DOHH2 (cell line): ENCODE measurements at regions not wholly inside any gene's neighbourhood (a gene's known extent, or its start where the extent isn't known, plus 50 kb on each side); places are given as distances from the start of the nearest gene placed in this dataset.

Experiments
- H3F3A ChIP-seq: fragments of 200-600 bp; sonication (generic), shearing (Covaris generic); 2 replicates; pipeline ENCODE4 v1.6.0; 2016; ENCODE audit warnings: antibody characterized with exemption, mild to moderate bottlenecking; ENCODE audit not compliant: control insufficient read depth, insufficient read depth
- H3K27ac ChIP-seq: fragments of 200-600 bp; sonication (generic); 2 replicates; pipeline ENCODE4 v1.5.1; 2014; ENCODE audit warnings: low read depth, mild to moderate bottlenecking, low read length, moderate library complexity
- H3K27me3 ChIP-seq: fragments of 200-600 bp; sonication (generic); 2 replicates; pipeline ENCODE4 v1.6.1; 2014; ENCODE audit warnings: mild to moderate bottlenecking, low read length, mixed read lengths; ENCODE audit not compliant: control insufficient read depth
- H3K36me3 ChIP-seq: fragments of 200-600 bp; sonication (generic); 2 replicates; pipeline ENCODE4 v1.6.1; 2014; ENCODE audit warnings: mild to moderate bottlenecking, low read length, moderate library complexity, mixed read lengths; ENCODE audit not compliant: control insufficient read depth
- H3K4me1 ChIP-seq: fragments of 200-600 bp; sonication (generic); 2 replicates; pipeline ENCODE4 v1.6.1; 2014; ENCODE audit warnings: mild to moderate bottlenecking, low read length, mixed read lengths; ENCODE audit not compliant: control insufficient read depth
- H3K4me2 ChIP-seq: fragments of 200-600 bp; sonication (generic); 2 replicates; pipeline ENCODE4 v1.6.0; 2014; ENCODE audit warnings: mild to moderate bottlenecking, low read length, moderate library complexity
- H3K4me3 ChIP-seq: fragments of 200-600 bp; sonication (generic); 2 replicates; pipeline ENCODE4 v1.5.1; 2014; ENCODE audit warnings: mild to moderate bottlenecking, low read length, mixed read lengths
- H3K79me2 ChIP-seq: fragments of 200-600 bp; sonication (generic); 2 replicates; pipeline ENCODE4 v1.6.1; 2014; ENCODE audit warnings: mild to moderate bottlenecking, low read length, mixed read lengths; ENCODE audit not compliant: control insufficient read depth
- H3K9me2 ChIP-seq: fragments of 200-600 bp; sonication (generic); replicated peaks from 2 replicates; pipeline ENCODE4 v1.6.1; 2014; ENCODE audit warnings: mild to moderate bottlenecking, low read length, mixed read lengths; ENCODE audit not compliant: control insufficient read depth
- H3K9me3 ChIP-seq: fragments of 200-600 bp; sonication (generic); 2 replicates; pipeline ENCODE4 v1.6.1; 2014; ENCODE audit warnings: antibody characterized with exemption, low read length, mixed read lengths; ENCODE audit not compliant: control insufficient read depth, insufficient read depth
- H4K20me1 ChIP-seq: fragments of 200-600 bp; sonication (generic); 2 replicates; pipeline ENCODE4 v1.6.0; 2014; ENCODE audit warnings: low read depth, mild to moderate bottlenecking, antibody characterized with exemption, low read length, moderate library complexity; ENCODE audit not compliant: control insufficient read depth, insufficient read depth
- CTCF ChIP-seq: fragments of 200-600 bp; sonication (generic); IDR thresholded peaks from one replicate; pipeline ENCODE4 v1.5.1; 2014; ENCODE audit warnings: antibody characterized with exemption, mild to moderate bottlenecking, low read depth, low read length; ENCODE audit not compliant: poor library complexity, severe bottlenecking
- EZH2phosphoT487 ChIP-seq: fragments of 200-600 bp; sonication (generic); IDR thresholded peaks from 2 replicates; pipeline ENCODE4 v1.6.1; 2017; ENCODE audit warnings: borderline replicate concordance, mild to moderate bottlenecking, antibody characterized with exemption, low read length, moderate library complexity, mixed read lengths

- Histone ChIP-seq H3K4me3 (no peak overlapping the region), H4K20me1 (no peaks in the 10 kb centered on the region), H3K79me2 (no peaks in the 10 kb centered on the region), H3F3A (no peaks in the 10 kb centered on the region), H3K9me3 (no peaks in the 10 kb centered on the region), H3K27ac (no peak overlapping the region), H3K4me2 (no peak overlapping the region), H3K36me3 (no peaks in the 10 kb centered on the region), H3K27me3 (no peaks in the 10 kb centered on the region), H3K9me2 (no peaks in the 10 kb centered on the region), H3K4me1 (no peaks in the 10 kb centered on the region)
- TF ChIP-seq EZH2phosphoT487 (no peak), CTCF (no peak)
These were observed 788.4 kb upstream of the TMEFF2 start for GRCh38 chr2:192983173-192983572.

GRCh38 chr2:192978395-192978794 lies 783.7 kb upstream of the TMEFF2 start:
- Histone ChIP-seq H3K9me3 (no peaks in the 10 kb centered on the region), H3F3A (no peaks in the 10 kb centered on the region), H3K9me2 (no peaks in the 10 kb centered on the region), H4K20me1 (no peaks in the 10 kb centered on the region), H3K4me2 (no peak overlapping the region), H3K27me3 (no peaks in the 10 kb centered on the region), H3K4me3 (no peak overlapping the region), H3K27ac (no peak overlapping the region), H3K36me3 (no peaks in the 10 kb centered on the region), H3K4me1 (no peaks in the 10 kb centered on the region), H3K79me2 (no peaks in the 10 kb centered on the region)
- TF ChIP-seq EZH2phosphoT487 (no peak), CTCF (no peak)

- Histone ChIP-seq H3F3A (no peaks in the 10 kb centered on the region), H3K4me2 (no peak overlapping the region), H4K20me1 (no peaks in the 10 kb centered on the region), H3K9me2 (no peaks in the 10 kb centered on the region), H3K9me3 (no peaks in the 10 kb centered on the region), H3K27me3 (no peaks in the 10 kb centered on the region), H3K27ac (no peak overlapping the region), H3K79me2 (no peaks in the 10 kb centered on the region), H3K4me1 (no peaks in the 10 kb centered on the region), H3K36me3 (no peaks in the 10 kb centered on the region), H3K4me3 (no peak overlapping the region)
- TF ChIP-seq CTCF (no peak), EZH2phosphoT487 (no peak)
These were observed 777.2 kb upstream of the TMEFF2 start for GRCh38 chr2:192971981-192972380.

GRCh38 chr2:192969055-192969454 lies 774.3 kb upstream of the TMEFF2 start:
- Histone ChIP-seq H3K79me2 (no peaks in the 10 kb centered on the region), H3K4me3 (no peak overlapping the region), H3F3A (no peaks in the 10 kb centered on the region), H3K4me1 (no peaks in the 10 kb centered on the region), H3K9me2 (no peaks in the 10 kb centered on the region; the same call in 1 of the 2 replicates), H3K27me3 (no peaks in the 10 kb centered on the region), H4K20me1 (no peaks in the 10 kb centered on the region), H3K4me2 (no peak overlapping the region), H3K27ac (no peak overlapping the region), H3K36me3 (no peaks in the 10 kb centered on the region), H3K9me3 (no peaks in the 10 kb centered on the region)
- TF ChIP-seq EZH2phosphoT487 (no peak), CTCF (no peak)
